OCI-LY1 (cell line): ENCODE measurements at regions not wholly inside any gene's neighbourhood (a gene's known extent, or its start where the extent isn't known, plus 50 kb on each side); places are given as distances from the start of the nearest gene placed in this dataset.

Experiments used
- H2AFZ ChIP-seq: fragments of 200-600 bp; sonication (generic), shearing (Covaris generic); 2 replicates; pipeline ENCODE4 v1.6.0; 2014; ENCODE audit warnings: antibody characterized with exemption, mild to moderate bottlenecking, low read length
- H3F3A ChIP-seq: fragments of 200-600 bp; sonication (generic), shearing (Covaris generic); 2 replicates; pipeline ENCODE4 v1.6.0; 2014; ENCODE audit warnings: mild to moderate bottlenecking, antibody characterized with exemption, low read length, moderate library complexity; ENCODE audit not compliant: insufficient read depth
- H3K27ac ChIP-seq: fragments of 200-600 bp; sonication (generic); 2 replicates; pipeline ENCODE4 v1.5.1; 2014; ENCODE audit warnings: low read length, mixed run types, mild to moderate bottlenecking, low read depth; ENCODE audit not compliant: poor library complexity, severe bottlenecking
- H3K27me3 ChIP-seq: fragments of 200-600 bp; sonication (generic); 2 replicates; pipeline ENCODE4 v1.6.0; 2014; ENCODE audit warnings: antibody characterized with exemption, mild to moderate bottlenecking, low read length, moderate library complexity; ENCODE audit not compliant: insufficient read depth
- H3K36me3 ChIP-seq: fragments of 200-600 bp; sonication (generic); 2 replicates; pipeline ENCODE4 v1.6.1; 2014; ENCODE audit warnings: mild to moderate bottlenecking, antibody characterized with exemption, low read length, moderate library complexity, mixed read lengths; ENCODE audit not compliant: insufficient read depth
- H3K4me1 ChIP-seq: fragments of 200-600 bp; sonication (generic); 2 replicates; pipeline ENCODE4 v1.5.1; 2014; ENCODE audit warnings: mild to moderate bottlenecking, low read length, moderate library complexity; ENCODE audit not compliant: insufficient read depth, severe bottlenecking
- H3K4me2 ChIP-seq: fragments of 200-600 bp; sonication (generic), shearing (Covaris generic); 2 replicates; pipeline ENCODE4 v1.6.1; 2014; ENCODE audit warnings: low read length
- H3K4me3 ChIP-seq: fragments of 200-600 bp; sonication (generic); 2 replicates; pipeline ENCODE4 v1.5.1; 2014; ENCODE audit warnings: low read length, low read depth, mild to moderate bottlenecking, mixed read lengths; ENCODE audit not compliant: poor library complexity, severe bottlenecking
- H3K79me2 ChIP-seq: fragments of 200-600 bp; shearing (Covaris generic); 2 replicates; pipeline ENCODE4 v1.6.1; 2016; ENCODE audit warnings: mixed run types, low read length, mixed read lengths; ENCODE audit not compliant: insufficient read depth
- H3K9ac ChIP-seq: fragments of 200-600 bp; sonication (generic), shearing (Covaris generic); 2 replicates; pipeline ENCODE4 v1.6.1; 2014; ENCODE audit warnings: mild to moderate bottlenecking, low read length, mixed read lengths
- H3K9me2 ChIP-seq: fragments of 200-600 bp; sonication (generic), shearing (Covaris generic); 2 replicates; pipeline ENCODE4 v1.6.1; 2014; ENCODE audit warnings: low read depth, mild to moderate bottlenecking, low read length, mixed read lengths
- H3K9me3 ChIP-seq: fragments of 200-600 bp; shearing (Covaris generic); 2 replicates; pipeline ENCODE4 v1.6.1; 2014; ENCODE audit warnings: low read length, mixed read lengths
- H4K20me1 ChIP-seq: fragments of 200-600 bp; sonication (generic), shearing (Covaris generic); 2 replicates; pipeline ENCODE4 v1.6.0; 2016; ENCODE audit warnings: mild to moderate bottlenecking, low read length; ENCODE audit not compliant: insufficient read depth
- EZH2 ChIP-seq: fragments of 200-600 bp; sonication (generic), shearing (Covaris generic); IDR thresholded peaks from 2 replicates; pipeline ENCODE4 v1.8.0; 2017; ENCODE audit warnings: borderline replicate concordance, mixed run types, mild to moderate bottlenecking, antibody characterized with exemption, low read length, moderate library complexity, mixed read lengths
- TF ChIP-seq, protein P1 (sequence below): fragments of 200-600 bp; sonication (generic), shearing (Covaris generic); IDR thresholded peaks from 2 replicates; pipeline ENCODE4 v1.5.1; 2017; ENCODE audit warnings: mild to moderate bottlenecking, antibody characterized with exemption, low read length, moderate library complexity, mixed read lengths

DNA sequence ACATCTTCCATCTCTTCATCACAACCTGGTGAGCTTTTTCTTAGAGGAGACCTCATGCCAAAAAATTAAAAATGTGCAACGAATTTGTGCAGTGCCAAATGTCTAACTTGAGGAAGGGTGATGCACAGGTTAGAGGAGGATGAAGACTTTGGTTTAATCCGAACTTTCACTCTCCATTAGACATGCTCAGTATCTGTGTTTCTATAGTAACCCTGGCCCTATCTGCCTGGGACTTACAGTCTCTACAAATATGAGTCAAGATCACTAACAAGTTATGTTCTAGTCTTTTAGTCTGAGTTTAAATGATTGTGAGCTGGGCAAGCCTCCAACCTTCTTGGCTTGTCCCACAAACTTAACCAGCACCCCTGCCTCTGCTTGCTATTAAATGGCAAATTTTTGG is 377.0 kb downstream of the BMP2 start:
- no peak overlapping the region for H3K4me3 ChIP-seq
- H3K4me1 ChIP-seq, result no peaks in the 10 kb centered on the region
- no peaks in the 10 kb centered on the region for H3K9me2 ChIP-seq
- no peaks in the 10 kb centered on the region for H3F3A ChIP-seq
- H3K4me2 ChIP-seq, result no peak overlapping the region
- H3K9ac ChIP-seq, result no peak overlapping the region
- no peaks in the 10 kb centered on the region for H3K36me3 ChIP-seq
- H4K20me1 ChIP-seq, result no peaks in the 10 kb centered on the region
- H2AFZ ChIP-seq, result no peak overlapping the region
- H3K27ac ChIP-seq, result no peak overlapping the region
- no peaks in the 10 kb centered on the region for H3K9me3 ChIP-seq
- no peaks in the 10 kb centered on the region for H3K27me3 ChIP-seq
- TF ChIP-seq, protein P1, sequence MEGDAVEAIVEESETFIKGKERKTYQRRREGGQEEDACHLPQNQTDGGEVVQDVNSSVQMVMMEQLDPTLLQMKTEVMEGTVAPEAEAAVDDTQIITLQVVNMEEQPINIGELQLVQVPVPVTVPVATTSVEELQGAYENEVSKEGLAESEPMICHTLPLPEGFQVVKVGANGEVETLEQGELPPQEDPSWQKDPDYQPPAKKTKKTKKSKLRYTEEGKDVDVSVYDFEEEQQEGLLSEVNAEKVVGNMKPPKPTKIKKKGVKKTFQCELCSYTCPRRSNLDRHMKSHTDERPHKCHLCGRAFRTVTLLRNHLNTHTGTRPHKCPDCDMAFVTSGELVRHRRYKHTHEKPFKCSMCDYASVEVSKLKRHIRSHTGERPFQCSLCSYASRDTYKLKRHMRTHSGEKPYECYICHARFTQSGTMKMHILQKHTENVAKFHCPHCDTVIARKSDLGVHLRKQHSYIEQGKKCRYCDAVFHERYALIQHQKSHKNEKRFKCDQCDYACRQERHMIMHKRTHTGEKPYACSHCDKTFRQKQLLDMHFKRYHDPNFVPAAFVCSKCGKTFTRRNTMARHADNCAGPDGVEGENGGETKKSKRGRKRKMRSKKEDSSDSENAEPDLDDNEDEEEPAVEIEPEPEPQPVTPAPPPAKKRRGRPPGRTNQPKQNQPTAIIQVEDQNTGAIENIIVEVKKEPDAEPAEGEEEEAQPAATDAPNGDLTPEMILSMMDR, result no peak
- TF ChIP-seq EZH2, result no peak
- H3K79me2 ChIP-seq, result no peaks in the 10 kb centered on the region

DNA sequence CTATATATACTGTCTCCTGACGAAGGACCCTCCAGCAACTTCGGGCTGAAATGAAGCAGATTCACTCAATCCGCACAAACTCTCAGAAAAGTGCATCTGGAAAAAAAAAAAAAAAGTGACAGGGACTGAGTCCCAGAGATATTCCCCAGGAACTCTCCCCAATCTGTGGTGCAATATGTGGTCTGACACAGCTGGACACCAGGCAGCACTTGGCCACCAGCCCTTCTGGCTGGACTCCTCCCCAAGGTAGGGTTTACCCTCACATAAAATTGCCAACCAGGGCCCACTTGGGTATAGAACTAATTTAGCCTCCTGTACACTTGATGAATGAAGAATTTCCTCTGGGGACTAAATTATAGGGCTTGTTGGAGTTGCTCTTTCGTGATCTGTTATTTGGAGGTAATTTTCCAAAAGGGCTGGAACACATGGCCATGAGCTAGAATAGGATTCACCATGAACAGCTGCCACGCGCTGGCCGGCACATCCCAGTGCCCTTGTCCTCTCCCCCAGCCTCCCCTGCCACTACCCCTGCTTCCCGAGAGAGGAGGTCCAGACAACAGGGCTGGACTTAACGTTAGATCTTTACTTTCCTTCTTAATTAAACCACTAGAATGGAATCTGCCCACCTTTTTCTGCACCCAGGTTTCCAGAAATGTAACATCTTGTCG is 379.2 kb downstream of the BMP2 start:
- Histone ChIP-seq H3K9me2 (no peaks in the 10 kb centered on the region), H3K27me3 (no peaks in the 10 kb centered on the region), H3K4me2 (no peak overlapping the region), H2AFZ (no peak overlapping the region), H3F3A (no peaks in the 10 kb centered on the region), H3K36me3 (no peaks in the 10 kb centered on the region), H3K79me2 (no peaks in the 10 kb centered on the region), H3K9ac (no peak overlapping the region), H3K4me1 (no peaks in the 10 kb centered on the region), H3K27ac (no peak overlapping the region), H4K20me1 (no peaks in the 10 kb centered on the region), H3K9me3 (no peaks in the 10 kb centered on the region), H3K4me3 (no peak overlapping the region)
- no peak for TF ChIP-seq EZH2

DNA sequence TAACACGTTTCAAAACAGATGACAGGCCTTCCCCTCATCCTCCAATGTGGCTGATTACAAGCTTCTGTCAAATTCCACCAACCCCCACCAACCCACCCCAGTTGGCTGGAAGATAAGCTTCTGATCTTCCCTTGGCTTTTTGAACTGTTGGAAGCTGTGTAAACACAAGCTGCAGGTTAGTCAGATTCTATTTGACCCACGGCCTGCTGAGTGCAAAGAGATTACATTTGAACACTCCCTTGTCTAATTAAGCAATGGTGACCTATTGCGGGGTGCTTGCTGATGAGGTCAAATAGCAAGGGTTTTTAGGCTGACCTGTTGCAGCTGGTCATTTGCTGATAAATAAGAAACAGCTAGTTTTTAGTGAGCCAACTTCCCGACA is 379.7 kb downstream of the BMP2 start:
- no peaks in the 10 kb centered on the region for H3K27me3 ChIP-seq
- TF ChIP-seq, protein P1, result no peak
- no peak for TF ChIP-seq EZH2

More for the DNA sequence above, 379.7 kb downstream of the BMP2 start:
- Histone ChIP-seq H3F3A (no peaks in the 10 kb centered on the region), H3K36me3 (no peaks in the 10 kb centered on the region), H3K4me1 (no peaks in the 10 kb centered on the region), H3K9me3 (no peaks in the 10 kb centered on the region), H3K9me2 (no peaks in the 10 kb centered on the region), H3K9ac (no peak overlapping the region), H3K4me3 (no peak overlapping the region), H3K79me2 (no peaks in the 10 kb centered on the region), H4K20me1 (no peaks in the 10 kb centered on the region), H3K27ac (no peak overlapping the region), H2AFZ (no peak overlapping the region), H3K4me2 (no peak overlapping the region)
